Epithelial cell of proximal tubule (primary cell): ENCODE measurements at regions not wholly inside any gene's neighbourhood (a gene's known extent, or its start where the extent isn't known, plus 50 kb on each side); places are given as distances from the start of the nearest gene placed in this dataset.
"Not testable (repeated sequence)": the region's sequence is repeated elsewhere in the genome, so short reads cannot be mapped to it uniquely, and the experiment has no call there.

ENCODE experiments used
- DNase-seq: peaks from one replicate; pipeline ENCODE4 v3.0.0-alpha.2; 2011; ENCODE audit warnings: low read depth
- H3K4me3 ChIP-seq: 2 replicates; pipeline ENCODE4 v1.5.1; 2011; ENCODE audit warnings: low read depth, mild to moderate bottlenecking, low read length
- CTCF ChIP-seq: conservative IDR thresholded peaks from 2 replicates; pipeline ENCODE4 v1.5.1; 2012; ENCODE audit warnings: low read depth, mild to moderate bottlenecking, low read length

GRCh38 chrX:34341258-34341657 lies 209.1 kb upstream of the FAM47A start:
- no peak overlapping the region for H3K4me3 ChIP-seq
- peak; percentile 34 for TF ChIP-seq CTCF
- no peak for DNase-seq

- no peak for DNase-seq
- no peak for TF ChIP-seq CTCF
- no peak overlapping the region for H3K4me3 ChIP-seq
These were observed 205.9 kb upstream of the FAM47A start for GRCh38 chrX:34338046-34338445.

GRCh38 chrX:34335376-34335775 lies 203.3 kb upstream of the FAM47A start:
- not testable (repeated sequence) for DNase-seq, H3K4me3 ChIP-seq

- peak; percentile 43 for TF ChIP-seq CTCF
- no peak for DNase-seq
These were observed 200.2 kb upstream of the FAM47A start for GRCh38 chrX:34332334-34332733.

GRCh38 chrX:34325460-34325859 lies 193.3 kb upstream of the FAM47A start:
- TF ChIP-seq CTCF, result no peak
- no peak overlapping the region for H3K4me3 ChIP-seq
- DNase-seq, result no peak

More at GRCh38 chrX:34332334-34332733, 200.2 kb upstream of the FAM47A start:
- H3K4me3 ChIP-seq, result no peak overlapping the region

GRCh38 chrX:34320424-34320823 lies 188.3 kb upstream of the FAM47A start:
- H3K4me3 ChIP-seq, DNase-seq: not testable (repeated sequence)

- DNase-seq, result peak; percentile 13
- peak; percentile 57 for TF ChIP-seq CTCF
- no peak overlapping the region for H3K4me3 ChIP-seq
These were observed 168.8 kb upstream of the FAM47A start for GRCh38 chrX:34300871-34301270.

- no peak overlapping the region for H3K4me3 ChIP-seq
- no peak for TF ChIP-seq CTCF
- DNase-seq, result no peak
These were observed 167.4 kb upstream of the FAM47A start for GRCh38 chrX:34299451-34299967.
